Neural progenitor cell (in vitro differentiated cells): ENCODE measurements at regions not wholly inside any gene's neighbourhood (a gene's known extent, or its start where the extent isn't known, plus 50 kb on each side); places are given as distances from the start of the nearest gene placed in this dataset.

Source experiments
- DNase-seq: peaks from one replicate; pipeline ENCODE4 v3.0.0-alpha.2; 2016; ENCODE audit warnings: low spot score
- H2AFZ ChIP-seq: fragments of 200-600 bp; sonication (generic); replicated peaks from 2 replicates; pipeline ENCODE4 v1.6.1; 2016; ENCODE audit warnings: antibody characterized with exemption
- H3F3A ChIP-seq: fragments of 200-600 bp; sonication (generic); 2 replicates; pipeline ENCODE4 v1.6.1; 2016; ENCODE audit warnings: antibody characterized with exemption, low read depth
- H3K27ac ChIP-seq: fragments of 200-600 bp; sonication (generic); 2 replicates; pipeline ENCODE4 v1.5.1; 2016; ENCODE audit warnings: mild to moderate bottlenecking
- H3K27me3 ChIP-seq: fragments of 200-600 bp; sonication (generic); 2 replicates; pipeline ENCODE4 v1.6.1; 2016; ENCODE audit warnings: mild to moderate bottlenecking, moderate library complexity
- H3K36me3 ChIP-seq: fragments of 200-600 bp; sonication (generic); 2 replicates; pipeline ENCODE4 v1.5.1; 2016
- H3K4me1 ChIP-seq: fragments of 200-600 bp; sonication (generic); 2 replicates; pipeline ENCODE4 v1.6.1; 2016; ENCODE audit warnings: mixed run types
- H3K4me2 ChIP-seq: fragments of 200-600 bp; sonication (generic); 2 replicates; pipeline ENCODE4 v1.6.1; 2016
- H3K4me3 ChIP-seq: fragments of 200-600 bp; sonication (generic); 2 replicates; pipeline ENCODE4 v1.5.1; 2016
- H3K79me2 ChIP-seq: fragments of 200-600 bp; sonication (generic); 2 replicates; pipeline ENCODE4 v1.6.1; 2016; ENCODE audit warnings: low read depth
- H3K9ac ChIP-seq: fragments of 200-600 bp; sonication (generic); 2 replicates; pipeline ENCODE4 v1.6.1; 2016
- H3K9me3 ChIP-seq: fragments of 200-600 bp; sonication (generic); 2 replicates; pipeline ENCODE4 v1.5.1; 2016; ENCODE audit warnings: low read depth
- H4K20me1 ChIP-seq: fragments of 200-600 bp; sonication (generic); 2 replicates; pipeline ENCODE4 v1.6.1; 2016; ENCODE audit warnings: low read depth
- H3K27ac Mint-ChIP-seq: 3 replicates; pipeline ENCODE4 v1.8.0; 2021; ENCODE audit warnings: mixed read lengths
- H3K27me3 Mint-ChIP-seq: 2 replicates; pipeline ENCODE4 v1.8.0; 2022; ENCODE audit warnings: low read depth, mild to moderate bottlenecking, inconsistent platforms, moderate library complexity, mixed read lengths; ENCODE audit not compliant: insufficient read depth
- H3K36me3 Mint-ChIP-seq: 3 replicates; pipeline ENCODE4 v1.8.0; 2021; ENCODE audit warnings: mixed read lengths
- H3K4me1 Mint-ChIP-seq: 3 replicates; pipeline ENCODE4 v1.8.0; 2021; ENCODE audit warnings: mixed read lengths
- H3K4me3 Mint-ChIP-seq: 3 replicates; pipeline ENCODE4 v1.8.0; 2021; ENCODE audit warnings: mild to moderate bottlenecking, moderate library complexity, mixed read lengths
- H3K9me3 Mint-ChIP-seq: 3 replicates; pipeline ENCODE4 v1.8.0; 2020; ENCODE audit warnings: mixed read lengths
- EZH2 ChIP-seq: fragments of 200-600 bp; sonication (generic); IDR thresholded peaks from 2 replicates; pipeline ENCODE4 v1.6.1; 2017; ENCODE audit warnings: antibody characterized with exemption, mild to moderate bottlenecking, moderate library complexity
- EZH2phosphoT487 ChIP-seq: fragments of 200-600 bp; sonication (generic); IDR thresholded peaks from 2 replicates; pipeline ENCODE4 v1.6.1; 2017; ENCODE audit warnings: antibody characterized with exemption
- TF ChIP-seq, protein P1 (sequence below): fragments of 200-600 bp; sonication (generic); IDR thresholded peaks from 2 replicates; pipeline ENCODE4 v1.5.1; 2017; ENCODE audit warnings: antibody characterized with exemption, mild to moderate bottlenecking

DNA sequence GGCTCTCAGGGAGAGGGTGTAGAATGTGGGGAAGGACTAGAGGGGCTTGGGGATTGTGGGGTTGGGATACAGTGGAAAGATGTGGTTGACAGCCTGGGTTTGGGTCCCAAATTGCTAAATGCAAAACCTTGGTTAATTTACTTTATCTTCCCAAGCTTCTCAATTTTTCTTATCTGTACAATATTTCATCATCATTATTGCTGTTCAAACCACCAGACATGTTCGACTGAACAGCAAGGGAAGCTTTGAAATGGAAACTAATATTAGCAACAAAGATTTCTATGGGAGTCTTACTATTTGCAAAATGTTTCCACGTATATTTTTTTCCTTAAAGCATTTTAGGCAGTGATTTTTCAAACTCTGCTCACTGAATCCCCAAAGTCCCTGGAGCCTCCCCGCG lies 67.0 kb upstream of the KAZN start:
- H3K27me3 Mint-ChIP-seq, result peaks cover 4% of the 10 kb centered on the region
- Histone ChIP-seq H3K79me2 (no peaks in the 10 kb centered on the region), H3K4me2 (no peak overlapping the region), H3K36me3 (no peaks in the 10 kb centered on the region), H3K27ac (no peak overlapping the region), H3K9me3 (no peaks in the 10 kb centered on the region), H3K9ac (no peak overlapping the region), H4K20me1 (no peaks in the 10 kb centered on the region), H2AFZ (no peak overlapping the region), H3F3A (no peaks in the 10 kb centered on the region), H3K4me1 (no peaks in the 10 kb centered on the region), H3K4me3 (no peak overlapping the region), H3K27me3 (no peaks in the 10 kb centered on the region)
- H3K36me3 Mint-ChIP-seq, result no peaks in the 10 kb centered on the region
- no peak overlapping the region for H3K27ac Mint-ChIP-seq
- DNase-seq, result no peak
- no peak overlapping the region for H3K4me3 Mint-ChIP-seq
- TF ChIP-seq, protein P1, sequence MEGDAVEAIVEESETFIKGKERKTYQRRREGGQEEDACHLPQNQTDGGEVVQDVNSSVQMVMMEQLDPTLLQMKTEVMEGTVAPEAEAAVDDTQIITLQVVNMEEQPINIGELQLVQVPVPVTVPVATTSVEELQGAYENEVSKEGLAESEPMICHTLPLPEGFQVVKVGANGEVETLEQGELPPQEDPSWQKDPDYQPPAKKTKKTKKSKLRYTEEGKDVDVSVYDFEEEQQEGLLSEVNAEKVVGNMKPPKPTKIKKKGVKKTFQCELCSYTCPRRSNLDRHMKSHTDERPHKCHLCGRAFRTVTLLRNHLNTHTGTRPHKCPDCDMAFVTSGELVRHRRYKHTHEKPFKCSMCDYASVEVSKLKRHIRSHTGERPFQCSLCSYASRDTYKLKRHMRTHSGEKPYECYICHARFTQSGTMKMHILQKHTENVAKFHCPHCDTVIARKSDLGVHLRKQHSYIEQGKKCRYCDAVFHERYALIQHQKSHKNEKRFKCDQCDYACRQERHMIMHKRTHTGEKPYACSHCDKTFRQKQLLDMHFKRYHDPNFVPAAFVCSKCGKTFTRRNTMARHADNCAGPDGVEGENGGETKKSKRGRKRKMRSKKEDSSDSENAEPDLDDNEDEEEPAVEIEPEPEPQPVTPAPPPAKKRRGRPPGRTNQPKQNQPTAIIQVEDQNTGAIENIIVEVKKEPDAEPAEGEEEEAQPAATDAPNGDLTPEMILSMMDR, result no peak
- TF ChIP-seq EZH2 (no peak), EZH2phosphoT487 (no peak)
- peaks cover 4% of the 10 kb centered on the region for H3K9me3 Mint-ChIP-seq
- peaks cover 7% of the 10 kb centered on the region for H3K4me1 Mint-ChIP-seq

DNA sequence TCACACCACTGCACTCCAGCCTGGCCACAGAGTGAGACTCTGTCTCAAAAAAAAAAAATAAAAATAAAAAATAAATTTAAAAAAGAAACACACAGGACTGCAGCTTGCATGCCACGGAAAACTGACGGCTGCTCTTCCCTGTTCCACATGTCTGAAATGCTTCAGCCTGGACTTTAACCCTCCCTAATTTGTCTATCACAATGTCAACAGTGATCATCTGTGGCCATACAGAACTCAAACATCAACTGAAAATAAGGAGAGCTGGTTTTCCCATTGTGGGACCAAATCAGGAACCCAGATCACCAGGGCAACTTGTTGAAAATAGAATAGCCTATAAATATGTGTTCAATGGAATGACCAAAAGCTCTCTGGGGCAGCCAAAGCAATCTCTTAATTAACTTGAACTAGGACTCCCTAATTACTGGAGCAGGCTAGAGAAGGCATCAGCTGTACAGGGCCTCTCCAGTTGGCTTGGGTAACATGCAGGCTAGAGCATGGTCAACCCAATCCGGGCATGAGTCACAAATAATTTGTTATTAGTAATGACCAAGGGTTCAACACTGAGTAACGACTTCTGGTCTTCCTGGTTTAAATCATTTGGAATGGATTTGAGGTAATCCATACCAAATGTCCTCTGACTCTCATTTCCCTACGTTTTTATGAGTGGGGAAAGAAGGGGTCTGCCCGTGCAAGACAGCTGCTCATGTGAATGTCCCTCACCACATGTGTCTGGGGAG lies 62.7 kb upstream of the KAZN start:
- DNase-seq, result no peak
- Histone ChIP-seq H3F3A (no peaks in the 10 kb centered on the region), H3K27me3 (no peaks in the 10 kb centered on the region), H3K36me3 (no peaks in the 10 kb centered on the region), H3K27ac (no peak overlapping the region), H3K4me1 (no peaks in the 10 kb centered on the region), H3K4me2 (no peak overlapping the region), H3K4me3 (no peak overlapping the region), H2AFZ (no peak overlapping the region), H4K20me1 (no peaks in the 10 kb centered on the region), H3K9me3 (no peaks in the 10 kb centered on the region), H3K79me2 (no peaks in the 10 kb centered on the region), H3K9ac (no peak overlapping the region)
- Mint-ChIP-seq H3K4me1 (peaks cover 24% of the 10 kb centered on the region), H3K9me3 (peaks cover 4% of the 10 kb centered on the region), H3K4me3 (no peak overlapping the region), H3K27me3 (no peaks in the 10 kb centered on the region), H3K27ac (peak overlapping the region; percentile 43), H3K36me3 (no peaks in the 10 kb centered on the region)
- TF ChIP-seq EZH2phosphoT487 (no peak), EZH2 (no peak)
- TF ChIP-seq, protein P1, result no peak

DNA sequence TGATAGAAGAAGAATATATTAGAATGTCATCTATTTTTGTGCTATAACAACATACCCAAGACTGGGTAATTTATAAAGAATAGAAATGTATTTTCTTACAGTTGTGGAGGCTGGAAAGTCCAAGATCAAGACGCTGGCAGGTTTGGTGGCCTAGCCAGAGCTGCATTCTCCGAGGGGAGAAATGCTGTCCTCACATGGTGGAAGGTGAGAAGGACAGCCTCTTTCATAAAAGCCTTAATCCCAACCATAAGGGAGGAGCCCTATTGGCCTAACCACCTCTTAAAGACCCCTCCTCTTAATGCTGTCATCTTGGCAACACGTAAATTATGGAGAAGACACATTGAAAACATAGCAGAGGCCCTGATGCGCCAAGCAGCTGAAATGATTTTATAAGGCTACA lies 60.1 kb upstream of the KAZN start:
- H3K4me1 ChIP-seq, result no peaks in the 10 kb centered on the region
- no peak overlapping the region for H3K4me3 ChIP-seq
- no peaks in the 10 kb centered on the region for H3K79me2 ChIP-seq
- no peaks in the 10 kb centered on the region for H3K9me3 ChIP-seq
- H3F3A ChIP-seq, result no peaks in the 10 kb centered on the region
- Mint-ChIP-seq H3K36me3 (no peaks in the 10 kb centered on the region), H3K27me3 (no peaks in the 10 kb centered on the region), H3K9me3 (peaks cover 4% of the 10 kb centered on the region), H3K27ac (peak overlapping the region; percentile 80), H3K4me1 (peaks cover 48% of the 10 kb centered on the region), H3K4me3 (no peak overlapping the region)
- no peak for DNase-seq
- TF ChIP-seq EZH2phosphoT487, result no peak
- TF ChIP-seq, protein P1, result peak; percentile 21
- no peak overlapping the region for H3K27ac ChIP-seq
- no peak overlapping the region for H3K9ac ChIP-seq
- no peaks in the 10 kb centered on the region for H3K27me3 ChIP-seq
- H3K4me2 ChIP-seq, result no peak overlapping the region
- H3K36me3 ChIP-seq, result no peaks in the 10 kb centered on the region
- H2AFZ ChIP-seq, result no peak overlapping the region
- no peaks in the 10 kb centered on the region for H4K20me1 ChIP-seq
